AG08395 (cell line): ENCODE measurements at regions not wholly inside any gene's neighbourhood (a gene's known extent, or its start where the extent isn't known, plus 50 kb on each side); places are given as distances from the start of the nearest gene placed in this dataset.
A peak's percentile ranks its signal among the peaks of the same experiment; 100 is the strongest.

Experiments
- DNase-seq: peaks from one replicate; pipeline ENCODE4 v3.0.0; 2012; ENCODE audit warnings: mixed read lengths, low spot score

DNA sequence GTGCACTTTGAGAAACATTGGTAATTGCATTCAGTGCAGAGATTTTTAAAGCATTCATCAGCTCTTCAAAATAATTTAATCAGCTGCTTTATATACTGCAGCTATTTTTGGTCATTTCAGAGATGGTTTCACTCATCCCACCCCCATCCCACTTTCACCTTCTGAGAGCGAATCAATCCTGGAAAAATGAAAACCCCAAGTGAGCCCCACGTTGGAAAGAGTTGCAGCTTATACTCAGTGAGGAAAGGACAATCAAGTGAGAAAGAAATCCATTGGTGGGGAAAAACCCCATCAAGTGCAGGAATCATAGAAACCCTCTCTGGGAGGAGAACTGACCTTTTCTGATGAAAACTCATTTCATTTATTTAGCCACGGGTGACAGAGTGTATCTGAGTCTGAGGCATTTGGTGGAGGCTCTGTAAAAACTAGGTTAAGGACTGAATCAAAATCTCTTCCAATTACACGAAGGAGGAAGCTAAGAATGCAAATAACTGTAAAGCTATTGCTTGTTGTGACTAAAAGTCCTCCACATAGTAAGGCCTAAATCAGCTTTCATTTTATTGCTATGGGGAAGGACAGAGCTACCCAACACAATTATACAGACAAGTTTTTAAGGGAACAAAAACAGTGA is 240.4 kb upstream of the PGRMC2 start:
- DNase-seq = no peak

DNA sequence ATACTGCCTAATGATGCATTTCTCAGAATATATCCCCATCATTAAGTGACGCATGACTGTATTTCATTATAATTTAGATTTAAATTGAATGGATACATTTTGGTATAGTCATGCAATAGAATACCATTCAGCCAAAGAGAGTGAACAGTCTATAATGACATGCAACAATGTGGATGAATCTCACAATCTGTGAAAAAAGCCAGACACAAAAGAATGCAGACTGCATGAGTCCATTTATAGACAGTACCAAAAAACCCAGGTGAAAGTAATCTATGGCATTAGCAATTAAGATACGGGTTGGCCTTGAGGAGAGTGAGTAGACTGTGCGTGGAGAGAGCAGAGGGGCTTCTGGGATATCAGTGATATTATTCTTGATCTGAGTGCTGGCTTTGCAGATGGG is 239.7 kb upstream of the PGRMC2 start:
- DNase-seq = no peak

DNA sequence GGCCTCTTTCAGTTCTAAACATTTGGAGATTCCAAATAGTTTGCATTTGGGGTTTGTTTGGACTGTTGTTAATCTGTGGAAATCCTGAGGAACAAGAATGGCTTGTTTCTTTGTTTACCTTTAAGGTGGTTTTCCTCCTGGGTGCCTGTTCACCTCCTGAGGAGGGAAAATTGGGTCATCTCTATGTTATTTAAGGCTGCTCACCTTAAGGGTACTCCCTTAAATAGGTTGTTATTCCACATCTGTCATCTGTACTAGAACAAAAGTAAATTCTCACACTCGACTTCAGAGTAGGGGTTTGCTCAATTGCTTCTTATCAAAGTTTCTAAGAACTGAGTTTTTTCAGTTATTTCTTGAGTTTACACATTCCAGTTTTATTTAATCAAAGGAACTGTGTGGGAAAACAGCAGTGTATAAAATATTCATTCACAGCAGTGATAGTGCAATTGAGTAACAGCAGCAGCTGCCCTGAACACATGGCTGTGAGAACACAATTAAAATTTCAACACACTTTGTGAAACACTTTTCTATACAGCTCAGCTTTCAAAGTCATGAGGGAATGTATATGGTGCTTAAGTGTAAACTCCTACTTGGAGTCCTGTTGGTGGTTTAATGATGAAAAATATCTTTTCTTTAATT is 238.5 kb upstream of the PGRMC2 start:
- DNase-seq = no peak

DNA sequence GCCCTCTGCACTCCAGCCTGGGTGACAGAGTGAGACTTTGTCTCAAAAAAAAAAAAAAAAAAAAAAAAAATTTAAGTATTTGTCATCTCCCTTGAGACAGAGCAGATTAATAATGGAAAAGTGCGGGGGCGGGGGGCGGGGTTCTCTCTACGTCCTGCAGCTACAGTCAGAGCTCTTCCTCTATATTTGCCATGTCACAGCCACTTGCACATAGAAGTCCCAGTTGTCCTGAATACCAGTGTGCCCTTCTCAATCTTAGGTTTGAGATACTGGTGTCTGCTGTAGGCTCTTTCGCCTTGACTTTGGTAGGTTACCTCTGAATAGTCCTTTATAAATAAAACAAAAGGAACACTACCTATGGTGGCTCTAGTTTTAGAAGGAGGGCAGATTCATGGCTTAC is 237.8 kb upstream of the PGRMC2 start:
- no peak for DNase-seq

DNA sequence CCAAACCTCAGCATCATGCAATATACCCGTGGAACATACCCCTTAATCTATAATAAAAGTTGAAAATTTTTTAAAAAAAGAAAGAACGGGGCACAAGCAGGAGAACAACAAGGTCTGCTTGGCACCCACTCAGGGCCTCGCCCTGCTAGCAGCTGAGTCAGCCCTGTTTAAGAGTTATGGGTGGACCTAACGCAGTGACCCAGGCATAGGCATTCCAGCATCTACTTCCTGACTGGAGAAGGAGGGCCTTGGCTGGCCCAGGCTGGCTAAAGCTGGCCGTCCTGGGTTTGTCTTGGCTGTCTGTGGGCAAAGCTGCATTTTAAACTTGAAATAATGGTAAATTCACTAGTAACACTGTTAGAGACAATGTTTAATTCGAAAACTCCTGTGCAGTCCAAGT is 236.7 kb upstream of the PGRMC2 start:
- peak; percentile 69 for DNase-seq

DNA sequence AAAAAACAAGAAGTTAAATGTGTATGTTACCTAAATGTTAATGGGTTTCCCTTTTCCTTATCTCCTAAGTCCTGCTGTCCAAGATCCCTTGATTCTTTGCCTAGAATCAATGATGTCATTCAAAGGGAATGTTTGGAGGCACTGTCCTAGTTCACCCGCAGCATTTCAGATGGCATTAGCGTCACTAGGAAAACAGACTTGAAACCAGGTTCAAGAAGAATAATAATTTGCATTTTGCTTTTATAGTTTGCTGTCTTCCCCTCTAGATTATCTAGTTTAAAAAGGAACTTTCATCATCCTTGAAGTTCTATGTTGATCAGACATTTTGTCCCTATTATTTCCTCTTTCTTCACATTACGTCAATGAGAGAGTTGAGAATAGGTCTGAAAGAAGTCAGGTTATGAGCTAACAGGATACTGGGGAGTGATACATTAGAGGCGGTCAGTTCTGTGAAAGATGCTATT is 234.1 kb upstream of the PGRMC2 start:
- DNase-seq = peak; percentile 12

DNA sequence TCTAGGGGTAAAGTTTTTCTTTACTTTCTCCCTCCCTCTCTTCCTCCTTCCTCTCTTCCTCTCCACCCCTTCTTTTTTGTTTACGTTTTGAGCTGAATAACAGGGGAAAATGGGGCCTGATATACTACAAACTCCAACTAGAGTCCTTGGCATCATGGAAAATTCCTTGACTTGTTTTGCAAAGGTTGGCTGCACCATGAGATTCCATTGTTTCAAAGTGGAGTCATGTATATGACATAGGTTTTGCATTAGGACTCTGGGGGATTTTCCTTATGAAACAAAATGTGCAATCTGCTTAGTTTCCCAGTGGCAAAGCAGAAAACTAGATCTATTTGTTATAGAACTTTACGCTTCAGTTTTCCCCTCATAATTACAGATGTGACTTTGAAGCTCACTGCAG is 233.5 kb upstream of the PGRMC2 start:
- DNase-seq = no peak

DNA sequence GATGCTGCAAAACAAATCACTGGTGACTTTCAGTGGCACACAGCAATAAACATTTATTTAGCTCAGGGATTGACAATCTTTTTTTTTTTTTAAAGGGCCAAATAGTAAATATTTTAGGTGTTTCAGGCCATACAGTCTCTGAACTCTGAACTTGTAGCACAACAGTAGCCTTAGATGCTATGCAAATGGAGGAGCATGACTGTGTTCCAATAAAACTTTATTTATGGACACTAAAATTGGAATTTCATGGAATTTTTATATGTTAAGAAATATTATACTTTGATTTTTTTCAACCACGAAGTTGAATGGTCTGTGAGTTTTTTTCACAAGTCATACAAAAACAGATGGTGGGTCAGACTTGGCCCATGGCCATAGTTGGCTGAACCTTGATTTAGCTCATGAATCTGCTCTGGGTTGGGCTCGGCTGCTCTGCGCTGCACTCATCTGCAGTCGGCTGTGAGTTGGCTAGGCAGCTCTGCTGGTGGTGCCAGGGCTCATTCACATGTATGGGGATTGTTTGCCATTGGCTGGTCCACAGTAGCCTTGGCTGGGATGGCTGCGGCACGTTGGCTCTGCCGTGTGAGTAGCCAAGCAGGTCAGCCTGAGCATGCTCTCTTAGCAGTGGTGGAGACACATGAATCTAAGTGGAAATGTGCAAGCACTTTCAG is 231.7 kb upstream of the PGRMC2 start:
- DNase-seq = no peak

DNA sequence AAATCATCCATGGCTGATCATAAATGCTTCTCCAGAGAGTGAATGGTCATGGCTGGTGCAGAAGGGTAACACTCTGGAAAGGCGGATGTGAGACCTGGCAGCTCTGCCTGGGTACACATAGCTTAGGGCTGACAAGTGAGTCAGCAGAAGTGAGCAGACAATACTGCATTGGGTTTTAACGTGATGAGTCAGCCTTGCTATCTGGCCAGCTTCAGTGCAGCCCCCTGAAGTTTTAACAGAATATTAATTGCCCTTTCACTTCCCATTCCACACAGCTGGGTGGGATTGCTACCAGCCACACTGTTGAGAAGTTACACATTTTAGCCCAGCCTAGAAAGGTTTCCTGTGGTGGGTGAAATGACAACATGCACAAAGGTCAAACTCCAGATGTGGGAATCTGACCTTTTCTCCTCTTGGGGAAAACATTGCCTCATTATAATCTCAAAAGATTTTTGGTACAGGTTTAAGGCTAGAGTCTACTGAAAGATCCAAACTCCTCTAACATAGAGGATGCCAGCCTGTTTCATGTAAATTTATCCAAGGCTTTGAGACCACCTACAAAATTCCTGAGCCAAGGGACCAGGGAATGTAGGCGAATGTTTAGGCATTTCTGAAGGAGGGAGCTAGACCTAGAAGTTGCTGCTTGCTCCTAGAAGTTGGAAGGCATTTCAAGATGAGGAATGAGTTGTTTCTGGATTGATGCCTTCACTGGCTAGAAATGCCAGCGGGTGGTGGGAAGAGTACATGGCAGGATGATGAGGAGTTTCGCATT is 230.3 kb upstream of the PGRMC2 start:
- peak; percentile 92 for DNase-seq

DNA sequence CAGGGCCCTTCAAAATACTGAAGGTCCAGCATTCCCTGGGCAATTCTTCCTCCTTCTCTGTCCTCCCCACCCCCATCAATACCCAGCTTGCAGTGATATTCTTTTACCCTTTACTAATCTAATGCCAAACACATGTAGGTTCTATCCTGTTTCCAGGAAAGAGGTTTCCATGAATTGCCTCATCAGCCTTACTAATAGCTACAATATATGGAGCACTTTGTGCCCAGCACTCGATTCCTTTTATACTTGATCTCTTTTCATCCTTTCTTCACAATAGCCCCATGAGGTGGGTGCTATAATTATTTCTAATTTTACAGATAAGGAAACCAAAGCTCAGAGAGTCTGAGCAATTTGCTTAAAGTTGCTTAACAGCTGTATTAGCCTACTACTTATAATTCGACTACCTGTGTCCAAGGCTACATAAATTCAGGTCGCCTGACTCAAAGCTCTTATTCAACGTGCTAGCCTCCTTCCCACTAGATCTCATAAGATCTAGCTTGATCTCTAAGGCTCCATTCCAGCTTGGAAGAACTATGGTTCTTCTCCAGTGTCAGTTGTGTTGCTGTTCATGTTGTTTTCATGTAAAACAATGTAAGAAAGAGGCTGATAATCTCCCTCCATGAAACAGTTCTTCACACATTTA is 229.6 kb upstream of the PGRMC2 start:
- peak; percentile 28 for DNase-seq

DNA sequence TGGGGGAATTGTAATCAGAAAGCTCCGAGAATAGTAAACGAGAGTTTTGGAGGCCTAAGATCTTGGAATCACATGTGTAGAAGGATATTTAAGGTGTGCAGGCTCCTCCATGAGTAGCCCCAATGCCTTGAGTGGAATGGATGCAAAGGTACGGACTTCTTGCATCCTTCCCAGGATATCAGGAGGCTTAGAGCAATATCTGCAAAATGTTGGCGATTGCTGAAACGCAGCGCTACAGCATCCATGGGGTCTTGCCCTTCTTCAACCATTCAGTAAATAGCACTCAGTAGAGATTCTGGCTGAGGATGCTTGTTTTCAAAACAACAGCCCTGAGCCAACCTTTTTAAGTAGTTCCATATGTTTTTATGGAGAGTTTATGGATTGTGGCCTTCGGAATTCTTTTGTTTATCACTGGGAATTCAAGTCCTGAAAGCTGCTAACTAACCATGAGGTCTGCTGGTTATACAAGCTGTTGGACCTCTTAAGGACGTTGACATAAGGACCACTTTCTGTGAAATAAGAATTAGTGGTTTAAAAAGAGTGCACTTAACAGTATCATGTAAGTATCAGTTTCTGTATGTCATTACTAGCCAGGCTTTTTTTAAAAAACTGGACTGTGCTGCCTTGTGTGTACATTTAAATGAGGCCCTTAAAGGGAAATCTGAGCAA is 228.8 kb upstream of the PGRMC2 start:
- peak; percentile 71 for DNase-seq

DNA sequence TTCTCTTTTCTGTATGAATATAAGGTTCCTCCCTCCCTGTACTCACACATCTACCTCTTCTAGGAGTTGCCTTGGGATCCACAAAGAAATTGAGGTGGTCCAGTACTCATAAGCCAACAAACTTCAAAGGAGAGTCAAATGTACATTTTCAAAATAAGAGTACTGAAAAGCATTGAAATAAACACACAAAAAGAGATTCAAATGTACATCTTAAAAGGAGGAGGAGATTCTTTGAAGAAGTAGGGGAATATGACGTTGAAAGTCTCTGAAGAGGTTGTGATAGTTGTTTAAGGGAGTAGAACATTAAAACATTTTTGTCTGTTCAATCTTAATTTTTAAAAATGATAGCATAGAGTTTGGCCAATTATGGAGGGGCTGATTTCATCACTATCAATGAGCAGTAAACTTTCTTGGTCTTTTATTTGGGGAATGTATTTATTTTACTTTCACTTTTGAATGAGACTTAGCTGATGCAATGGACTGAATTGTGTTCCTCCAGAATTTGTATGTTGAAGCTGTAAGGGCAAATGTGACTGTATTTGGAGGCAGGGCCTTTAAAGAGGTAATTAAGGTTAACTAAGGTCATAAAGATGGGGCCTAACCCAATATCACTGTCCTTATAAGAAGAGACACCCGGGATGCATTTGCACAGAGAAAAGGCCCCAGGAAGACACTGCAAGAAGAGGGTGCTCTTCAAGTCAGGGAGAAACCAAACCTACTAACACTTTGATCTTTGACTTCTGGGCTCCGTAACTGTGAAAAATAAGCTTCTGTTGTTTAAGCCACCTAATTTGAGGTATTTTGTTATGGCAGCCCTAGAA is 226.3 kb upstream of the PGRMC2 start:
- no peak for DNase-seq

DNA sequence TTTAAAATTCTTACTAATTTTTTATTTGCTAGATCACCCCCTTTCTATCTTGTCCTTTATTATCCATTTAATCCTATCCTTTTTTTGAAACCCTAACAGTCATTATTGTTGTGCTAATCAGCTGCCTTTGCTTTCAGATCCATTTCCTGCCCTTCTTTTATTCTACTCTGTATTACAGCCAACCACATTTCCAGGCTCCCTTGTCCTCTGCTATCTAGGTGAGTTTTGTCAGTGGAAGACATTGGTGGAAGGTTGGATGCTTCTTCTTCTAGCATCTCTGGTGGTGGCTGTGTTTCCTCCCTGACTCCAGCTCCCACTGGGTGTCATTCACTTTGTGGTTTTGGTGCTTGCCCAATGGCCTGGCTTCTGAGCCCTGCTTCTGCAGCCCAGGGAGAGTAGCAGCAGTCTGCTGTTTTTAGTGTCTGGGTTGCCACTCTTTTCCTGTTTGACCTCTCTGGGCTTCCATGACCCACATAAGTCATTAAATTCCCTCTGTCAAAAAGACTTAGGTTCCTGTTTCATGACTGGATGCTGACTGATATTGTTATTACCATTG is 225.2 kb upstream of the PGRMC2 start:
- peak; percentile 28 for DNase-seq

DNA sequence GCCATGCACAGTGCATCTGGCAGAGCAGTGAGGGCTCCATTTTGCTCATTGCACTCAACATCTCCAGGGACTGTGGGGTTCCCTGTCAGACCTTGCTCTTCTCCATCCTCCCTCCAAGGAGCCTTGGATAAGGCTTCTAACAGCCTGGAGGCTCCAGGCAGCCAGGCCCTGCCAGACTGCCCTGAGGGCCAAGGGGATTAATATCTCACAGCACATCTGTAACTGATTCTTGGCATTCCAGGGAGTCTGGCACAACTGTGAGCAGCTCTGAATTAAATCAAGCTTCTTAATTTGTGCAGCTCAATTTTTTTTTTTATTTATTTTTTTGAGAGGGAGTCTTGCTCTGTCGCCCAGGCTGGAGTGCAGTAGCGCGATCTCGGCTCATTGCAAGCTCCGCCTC is 224.5 kb upstream of the PGRMC2 start:
- DNase-seq = peak; percentile 68

DNA sequence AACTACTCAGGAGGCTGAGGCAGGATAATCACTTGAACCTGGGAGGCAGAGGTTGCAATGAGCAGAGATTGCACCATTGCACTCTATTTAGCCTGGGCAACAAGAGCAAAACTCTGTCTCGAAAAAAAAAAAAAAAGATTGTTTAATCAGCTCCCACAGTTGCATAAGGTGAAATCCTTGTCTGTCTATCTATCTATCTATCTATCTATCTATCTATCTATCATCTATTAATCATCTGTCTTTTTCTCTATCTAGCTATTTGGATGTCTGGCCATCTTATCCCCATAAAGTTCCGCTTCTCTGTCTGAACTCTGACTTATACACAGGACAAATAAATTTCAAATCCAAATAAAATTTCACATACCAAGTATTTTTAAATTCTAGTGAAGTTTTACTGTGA is 223.2 kb upstream of the PGRMC2 start:
- no peak for DNase-seq

DNA sequence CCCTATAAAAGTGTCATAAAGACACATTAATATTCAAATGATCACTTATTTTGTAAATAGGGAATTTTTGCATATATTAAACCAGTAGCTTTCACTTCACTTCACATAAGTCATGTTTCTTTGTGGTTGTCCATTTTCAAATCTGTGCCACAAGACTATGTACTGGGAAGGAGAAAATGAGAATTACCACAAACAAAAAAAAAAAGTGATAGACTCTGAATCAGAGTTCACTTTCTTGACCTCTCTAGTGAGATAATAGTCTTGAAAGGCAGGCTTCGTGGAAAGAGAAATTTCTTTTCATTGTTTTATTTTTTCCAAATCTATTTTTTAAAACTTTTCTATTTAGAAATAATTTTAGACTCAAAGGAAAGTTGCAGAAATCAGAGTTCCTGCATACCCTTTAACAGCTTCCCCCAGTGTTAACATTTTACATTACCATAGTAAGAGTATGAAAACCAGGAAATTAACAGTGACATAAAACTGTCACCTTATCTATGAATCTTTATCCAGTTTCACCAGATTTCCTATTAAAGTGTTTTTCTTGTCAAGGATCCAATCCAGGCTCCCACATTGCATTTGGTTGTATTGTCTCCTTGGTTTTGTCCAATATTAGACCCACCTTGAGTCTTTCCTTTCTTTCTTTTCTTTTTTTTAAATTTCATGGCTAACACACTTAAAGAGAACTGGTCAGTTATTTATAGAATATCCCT is 215.4 kb upstream of the PGRMC2 start:
- no peak for DNase-seq

DNA sequence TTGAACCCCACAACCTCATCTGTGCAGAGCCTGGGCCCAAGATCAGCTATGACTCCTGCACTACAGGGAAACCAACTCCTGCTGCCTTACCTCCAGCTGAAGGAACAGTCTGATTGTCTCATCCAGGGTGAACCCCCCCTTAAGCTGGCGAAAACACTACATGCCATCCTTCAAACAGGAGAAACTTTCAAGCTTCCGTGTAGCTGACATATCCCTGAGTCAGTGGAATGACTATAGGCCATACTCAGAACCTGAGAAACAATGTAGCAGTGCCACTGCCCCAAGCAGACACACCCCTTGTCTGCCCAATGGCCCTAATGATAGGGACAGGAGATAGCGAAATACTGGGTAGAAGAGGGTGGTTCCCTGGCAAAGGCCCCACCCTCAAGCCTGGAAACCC is 213.6 kb upstream of the PGRMC2 start:
- no peak for DNase-seq

DNA sequence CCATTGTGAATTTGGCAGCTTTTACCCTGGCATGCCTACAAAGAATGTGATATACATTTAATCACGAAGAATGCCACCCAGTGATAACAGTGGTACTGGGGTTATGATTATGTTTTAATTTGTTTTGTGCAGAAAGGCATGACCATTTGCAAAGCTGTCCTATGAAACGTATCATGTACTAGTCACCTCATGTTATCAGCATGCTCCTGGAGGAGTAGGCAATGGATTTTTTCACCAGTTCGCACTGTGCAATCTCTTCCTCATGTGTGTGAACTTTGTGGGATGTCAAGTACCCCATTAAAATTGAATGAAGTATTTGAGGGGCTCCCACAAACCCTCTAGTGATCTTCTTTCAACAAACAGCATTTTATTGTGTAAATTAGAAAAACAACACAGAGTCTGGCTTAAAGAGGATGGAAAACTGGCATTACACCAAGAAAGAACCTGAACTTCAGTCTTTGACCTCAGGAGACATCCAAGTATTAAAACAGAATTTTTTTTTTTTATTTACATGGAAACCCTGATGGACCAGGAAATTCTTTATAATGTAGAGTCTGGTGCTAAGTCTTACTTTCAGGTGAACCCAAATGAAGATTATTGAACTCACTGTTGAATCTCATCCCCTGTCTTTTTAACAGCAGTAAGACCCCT is 200.6 kb upstream of the PGRMC2 start:
- DNase-seq = no peak

DNA sequence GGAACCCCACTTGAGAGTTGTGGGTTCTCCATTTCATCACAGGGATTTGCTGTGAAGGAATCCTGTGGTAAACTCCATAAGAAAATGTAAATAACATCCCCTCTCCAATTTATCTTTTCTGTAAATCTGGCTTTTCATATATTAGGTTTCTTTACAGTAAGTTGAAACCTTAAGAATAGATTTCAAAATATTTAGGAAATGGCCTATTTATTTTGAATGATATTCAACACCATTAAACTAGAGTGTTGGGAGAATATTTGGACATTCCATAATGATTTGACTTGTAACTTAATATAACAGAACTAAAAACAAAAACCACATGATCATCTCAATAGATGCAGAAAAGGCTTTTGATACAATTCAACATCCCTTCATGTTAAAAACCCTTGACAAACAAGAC is 197.3 kb upstream of the PGRMC2 start:
- DNase-seq = no peak
